H9 (cell line): ENCODE measurements at regions not wholly inside any gene's neighbourhood (a gene's known extent, or its start where the extent isn't known, plus 50 kb on each side); places are given as distances from the start of the nearest gene placed in this dataset.

ENCODE experiments used
- DNase-seq: peaks from one replicate; pipeline ENCODE4 v3.0.0-alpha.2; 2017
- H2AFZ ChIP-seq: one replicate; pipeline ENCODE4 v1.6.1; 2013; ENCODE audit warnings: mild to moderate bottlenecking, low read length, control low read depth, moderate library complexity
- H2AK5ac ChIP-seq: 2 replicates; pipeline ENCODE4 v1.6.1; 2013; ENCODE audit warnings: low read length, control low read depth, mixed read lengths; ENCODE audit not compliant: insufficient read length
- H2BK120ac ChIP-seq: one replicate; pipeline ENCODE4 v1.6.1; 2013; ENCODE audit warnings: low read depth, mild to moderate bottlenecking, low read length, control low read depth, inconsistent platforms; ENCODE audit not compliant: poor library complexity, severe bottlenecking
- H2BK12ac ChIP-seq: 2 replicates; pipeline ENCODE4 v1.6.1; 2013; ENCODE audit warnings: low read length, control low read depth, mixed read lengths, low read depth; ENCODE audit not compliant: insufficient read length
- H2BK15ac ChIP-seq: 2 replicates; pipeline ENCODE4 v1.6.1; 2013; ENCODE audit warnings: low read depth, low read length, control low read depth
- H2BK20ac ChIP-seq: one replicate; pipeline ENCODE4 v1.6.1; 2013; ENCODE audit warnings: low read depth, mild to moderate bottlenecking, low read length, control low read depth, inconsistent platforms; ENCODE audit not compliant: poor library complexity, severe bottlenecking
- H2BK5ac ChIP-seq: 2 replicates; pipeline ENCODE4 v1.6.1; 2013; ENCODE audit warnings: low read length, control low read depth, mixed read lengths; ENCODE audit not compliant: insufficient read length
- H3K14ac ChIP-seq: 2 replicates; pipeline ENCODE4 v1.6.1; 2013; ENCODE audit warnings: low read length, control low read depth; ENCODE audit not compliant: insufficient read depth
- H3K18ac ChIP-seq: 2 replicates; pipeline ENCODE4 v1.6.1; 2013; ENCODE audit warnings: low read depth, mild to moderate bottlenecking, mixed read lengths, low read length, control low read depth; ENCODE audit not compliant: insufficient read length
- H3K23ac ChIP-seq: 2 replicates; pipeline ENCODE4 v1.6.1; 2013; ENCODE audit warnings: low read length, control low read depth, mixed read lengths, low read depth; ENCODE audit not compliant: insufficient read length
- H3K23me2 ChIP-seq: 2 replicates; pipeline ENCODE4 v1.6.1; 2013; ENCODE audit warnings: low read depth, mild to moderate bottlenecking, mixed read lengths, low read length, control low read depth; ENCODE audit not compliant: insufficient read length, poor library complexity, severe bottlenecking
- H3K27ac ChIP-seq: 2 replicates; pipeline ENCODE4 v1.5.1; 2013; ENCODE audit warnings: low read length, control low read depth, mixed read lengths, low read depth; ENCODE audit not compliant: insufficient read length
- H3K27me3 ChIP-seq: 2 replicates; pipeline ENCODE4 v1.6.1; 2013; ENCODE audit warnings: low read length, control low read depth, inconsistent platforms; ENCODE audit not compliant: insufficient read depth
- H3K4ac ChIP-seq: 2 replicates; pipeline ENCODE4 v1.6.1; 2013; ENCODE audit warnings: low read depth, mild to moderate bottlenecking, control low read depth, inconsistent platforms, low read length, moderate library complexity
- H3K4me1 ChIP-seq: 2 replicates; pipeline ENCODE4 v1.6.1; 2013; ENCODE audit warnings: low read length, control low read depth, inconsistent platforms; ENCODE audit not compliant: insufficient read depth
- H3K4me2 ChIP-seq: 2 replicates; pipeline ENCODE4 v1.6.1; 2013; ENCODE audit warnings: low read length, control low read depth, mixed read lengths; ENCODE audit not compliant: insufficient read length, insufficient read depth
- H3K56ac ChIP-seq: 2 replicates; pipeline ENCODE4 v1.6.1; 2013; ENCODE audit warnings: low read depth, mild to moderate bottlenecking, mixed read lengths, low read length, control low read depth; ENCODE audit not compliant: insufficient read length
- H3K79me1 ChIP-seq: 2 replicates; pipeline ENCODE4 v1.6.1; 2013; ENCODE audit warnings: low read depth, mild to moderate bottlenecking, moderate library complexity, low read length, control low read depth, inconsistent platforms; ENCODE audit not compliant: insufficient read depth, poor library complexity, severe bottlenecking
- H3K79me2 ChIP-seq: 2 replicates; pipeline ENCODE4 v1.6.1; 2013; ENCODE audit warnings: low read length, control low read depth, inconsistent platforms; ENCODE audit not compliant: insufficient read depth
- H3K9ac ChIP-seq: 2 replicates; pipeline ENCODE4 v1.6.1; 2013; ENCODE audit warnings: low read length, control low read depth, mixed read lengths; ENCODE audit not compliant: insufficient read length; ENCODE audit errors: extremely low read depth
- H3K9me3 ChIP-seq: one replicate; pipeline ENCODE4 v1.6.1; 2013; ENCODE audit warnings: low read depth, low read length, inconsistent platforms; ENCODE audit not compliant: control insufficient read depth
- H3T11ph ChIP-seq: one replicate; pipeline ENCODE4 v1.6.1; 2013; ENCODE audit warnings: mild to moderate bottlenecking, low read length, control low read depth, inconsistent platforms
- H4K20me1 ChIP-seq: one replicate; pipeline ENCODE4 v1.6.1; 2013; ENCODE audit not compliant: control insufficient read depth, insufficient read length, insufficient read depth
- H4K5ac ChIP-seq: 2 replicates; pipeline ENCODE4 v1.6.1; 2013; ENCODE audit warnings: low read depth, mild to moderate bottlenecking, mixed read lengths, low read length, control low read depth; ENCODE audit not compliant: insufficient read length
- H4K8ac ChIP-seq: replicated peaks from 2 replicates; pipeline ENCODE4 v1.6.1; 2013; ENCODE audit warnings: low read length, control low read depth, mixed read lengths, low read depth; ENCODE audit not compliant: insufficient read length
- H4K91ac ChIP-seq: 2 replicates; pipeline ENCODE4 v1.6.1; 2013; ENCODE audit warnings: low read depth, mild to moderate bottlenecking, moderate library complexity, mixed read lengths, low read length, control low read depth; ENCODE audit not compliant: insufficient read length
- H3K27ac Mint-ChIP-seq, 3 experiments: 2 replicates in 2 of 3; 3 replicates in 1 of 3; pipeline ENCODE4 v1.8.0; 2020 to 2021; ENCODE audit warnings: mixed read lengths in 3 of 3, mild to moderate bottlenecking in 1 of 3, moderate library complexity in 1 of 3
- H3K27me3 Mint-ChIP-seq: 2 replicates; pipeline ENCODE4 v1.8.0; 2021; ENCODE audit warnings: low read depth, mild to moderate bottlenecking, moderate library complexity, mixed read lengths
- H3K36me3 Mint-ChIP-seq, 3 experiments: 2 replicates in 2 of 3; 3 replicates in 1 of 3; pipeline ENCODE4 v1.8.0; 2020 to 2021; ENCODE audit warnings: low read depth in 3 of 3, mixed read lengths in 3 of 3; ENCODE audit not compliant: insufficient read depth in 1 of 3
- H3K4me1 Mint-ChIP-seq, 2 experiments: 2 replicates each; pipeline ENCODE4 v1.8.0; 2020; ENCODE audit warnings: mixed read lengths in 2 of 2
- H3K4me3 Mint-ChIP-seq, 2 experiments: 2 replicates in 1 of 2; 3 replicates in 1 of 2; pipeline ENCODE4 v1.8.0; 2020 to 2021; ENCODE audit warnings: mild to moderate bottlenecking in 2 of 2, mixed read lengths in 2 of 2, moderate library complexity in 1 of 2
- H3K9me3 Mint-ChIP-seq, 2 experiments: 2 replicates in 1 of 2; 3 replicates in 1 of 2; pipeline ENCODE4 v1.8.0; 2020; ENCODE audit warnings: mild to moderate bottlenecking in 2 of 2, mixed read lengths in 2 of 2, moderate library complexity in 1 of 2
- CTCF ChIP-seq: fragments of 200-600 bp; sonication (generic); conservative IDR thresholded peaks from 3 replicates; pipeline ENCODE4 v1.8.0; 2021; ENCODE audit warnings: antibody characterized with exemption, mild to moderate bottlenecking
- WGBS: extraction: QIAGEN DNeasy Blood & Tissue Kit; methylation state at CpG from one replicate; pipeline ENCODE4 v1.1.7; 2013; ENCODE audit warnings: missing lambda C conversion rate, low lambda C conversion rate, mixed read lengths; ENCODE audit not compliant: insufficient read length; ENCODE audit errors: extremely low coverage; 5-methylcytosine and 5-hydroxymethylcytosine counted together

GRCh38 chr22:49599039-49599438 is 228.6 kb downstream of the BRD1 start:
- Histone ChIP-seq H2BK15ac (no peak overlapping the region), H4K20me1 (no peaks in the 10 kb centered on the region), H3K9me3 (no peaks in the 10 kb centered on the region), H3K79me1 (no peaks in the 10 kb centered on the region), H3K27ac (no peak overlapping the region), H3T11ph (no peak overlapping the region), H2AFZ (no peak overlapping the region), H3K79me2 (no peaks in the 10 kb centered on the region), H3K9ac (no peak overlapping the region), H2BK20ac (no peak overlapping the region), H3K27me3 (no peaks in the 10 kb centered on the region), H3K4ac (no peak overlapping the region), H4K91ac (no peak overlapping the region), H4K8ac (no peak overlapping the region), H2BK12ac (no peak overlapping the region), H2AK5ac (no peak overlapping the region), H3K23ac (no peak overlapping the region), H3K14ac (no peak overlapping the region; the same call in 1 of the 2 replicates), H3K56ac (no peak overlapping the region), H2BK120ac (no peak overlapping the region), H3K23me2 (no peaks in the 10 kb centered on the region), H3K4me1 (no peaks in the 10 kb centered on the region), H4K5ac (no peak overlapping the region), H3K4me2 (no peak overlapping the region), H3K18ac (no peak overlapping the region), H2BK5ac (no peak overlapping the region)
- Mint-ChIP-seq H3K27me3 (peaks cover 5% of the 10 kb centered on the region), H3K4me3 (no peak overlapping the region), H3K4me1 (no peaks in the 10 kb centered on the region), H3K36me3 (peaks cover 0 to 2% (median 2%) of the 10 kb centered on the region in 3 experiments; a peak in 3 of 7 replicates), H3K9me3 (peaks cover 7 to 9% of the 10 kb centered on the region in 2 experiments), H3K27ac (no peak overlapping the region)
- no peak for DNase-seq
- TF ChIP-seq CTCF = no peak
- no CpG with 5 or more reads among the region's 16 CpGs for WGBS
